Colonic mucosa (tissue), 4 donors: ENCODE measurements at regions not wholly inside any gene's neighbourhood (a gene's known extent, or its start where the extent isn't known, plus 50 kb on each side); places are given as distances from the start of the nearest gene placed in this dataset.

ENCODE experiments used
- DNase-seq: peaks from one replicate; pipeline ENCODE4 v3.0.0-alpha.2; 2020
- H3K27ac ChIP-seq: fragments of 200-600 bp; one replicate; pipeline ENCODE4 v1.8.0; 2021
- H3K27me3 ChIP-seq: fragments of 200-600 bp; one replicate; pipeline ENCODE4 v1.8.0; 2021
- H3K36me3 ChIP-seq: fragments of 200-600 bp; one replicate; pipeline ENCODE4 v1.8.0; 2021
- H3K4me1 ChIP-seq: fragments of 200-600 bp; one replicate; pipeline ENCODE4 v1.8.0; 2021; ENCODE audit warnings: mild to moderate bottlenecking
- H3K4me3 ChIP-seq: fragments of 200-600 bp; one replicate; pipeline ENCODE4 v1.8.0; 2021
- H3K9ac ChIP-seq, 2 donors: one replicate each; pipeline ENCODE4 v1.7.0; 2013; ENCODE audit warnings: control low read depth in 2 of 2, low read depth in 2 of 2, low read length in 2 of 2
- H3K9me3 ChIP-seq: fragments of 200-600 bp; one replicate; pipeline ENCODE4 v1.8.0; 2021
- CTCF ChIP-seq: fragments of 200-600 bp; IDR thresholded peaks from one replicate; pipeline ENCODE4 v1.8.0; 2022; ENCODE audit warnings: antibody characterized with exemption, mild to moderate bottlenecking
- intact Hi-C: fragments of 100-400 bp; cut with DNase I; formaldehyde crosslinking; loops from one replicate; pipeline ENCODE4 v1.14.1; 2022
- donor health status: healthy.
- donor health status: DM: no; HTN: no; CAD: no.
- donor health status: DM: no; HTN: no; CAD: no.

GRCh38 chr6:137798261-137798660, 68.8 kb upstream of the TNFAIP3 start:
- no peaks in the 10 kb centered on the region for H3K27me3 ChIP-seq
- no peaks in the 10 kb centered on the region for H3K4me1 ChIP-seq
- H3K36me3 ChIP-seq: no peaks in the 10 kb centered on the region
- intact Hi-C loops: no loop called here
- no peak overlapping the region for H3K9ac ChIP-seq
- no peak for TF ChIP-seq CTCF
- H3K4me3 ChIP-seq: no peak overlapping the region
- no peaks in the 10 kb centered on the region for H3K9me3 ChIP-seq
- no peak overlapping the region for H3K27ac ChIP-seq
- no peak for DNase-seq

- H3K27ac ChIP-seq: no peak overlapping the region
Measured at GRCh38 chr6:137798846-137799245, 68.2 kb upstream of the TNFAIP3 start.

GRCh38 chr6:137799950-137800568, 67.0 kb upstream of the TNFAIP3 start:
- H3K27ac ChIP-seq: peak overlapping the region; percentile 62
- TF ChIP-seq CTCF: peak; percentile 44
- no peaks in the 10 kb centered on the region for H3K4me1 ChIP-seq
- intact Hi-C loops: no loop called here
- no peak overlapping the region for H3K9ac ChIP-seq
- no peaks in the 10 kb centered on the region for H3K36me3 ChIP-seq
- no peaks in the 10 kb centered on the region for H3K9me3 ChIP-seq
- DNase-seq: peak; percentile 71
- no peak overlapping the region for H3K4me3 ChIP-seq
- H3K27me3 ChIP-seq: no peaks in the 10 kb centered on the region

More at GRCh38 chr6:137798846-137799245, 68.2 kb upstream of the TNFAIP3 start:
- no peaks in the 10 kb centered on the region for H3K36me3 ChIP-seq
- H3K4me1 ChIP-seq: no peaks in the 10 kb centered on the region
- H3K27me3 ChIP-seq: no peaks in the 10 kb centered on the region
- no peaks in the 10 kb centered on the region for H3K9me3 ChIP-seq
- no peak for TF ChIP-seq CTCF
- intact Hi-C loops: no loop called here
- no peak for DNase-seq
- no peak overlapping the region for H3K9ac ChIP-seq
- H3K4me3 ChIP-seq: no peak overlapping the region

- intact Hi-C loops: no loop called here
- Histone ChIP-seq H3K27ac (peak overlapping the region; percentile 62), H3K27me3 (no peaks in the 10 kb centered on the region), H3K9ac (peak overlapping the region in 1 of 2 donors; percentile 10), H3K4me1 (no peaks in the 10 kb centered on the region), H3K36me3 (no peaks in the 10 kb centered on the region), H3K9me3 (no peaks in the 10 kb centered on the region), H3K4me3 (no peak overlapping the region)
- DNase-seq: no peak
- no peak for TF ChIP-seq CTCF
Measured at GRCh38 chr6:137800762-137801161, 66.3 kb upstream of the TNFAIP3 start.

- no peaks in the 10 kb centered on the region for H3K36me3 ChIP-seq
- no peak for TF ChIP-seq CTCF
- H3K4me1 ChIP-seq: no peaks in the 10 kb centered on the region
- no peaks in the 10 kb centered on the region for H3K27me3 ChIP-seq
- no peak for DNase-seq
- H3K9me3 ChIP-seq: no peaks in the 10 kb centered on the region
- intact Hi-C loops: no loop called here
- H3K27ac ChIP-seq: peak overlapping the region; percentile 62
- no peak overlapping the region for H3K9ac ChIP-seq
- no peak overlapping the region for H3K4me3 ChIP-seq
Measured at GRCh38 chr6:137801352-137802114, 65.5 kb upstream of the TNFAIP3 start.
